Stimulated activated CD8-positive, alpha-beta memory T cell treated with anti-CD3 and anti-CD28 coated beads, Interleukin-12 subunit alpha, Interleukin-12 subunit beta, amount 100 ng/mL, for 24 hours (primary cell): ENCODE measurements at regions not wholly inside any gene's neighbourhood (a gene's known extent, or its start where the extent isn't known, plus 50 kb on each side); places are given as distances from the start of the nearest gene placed in this dataset.

ENCODE experiments used
- DNase-seq: peaks from one replicate; pipeline ENCODE4 v3.0.0-alpha.2; 2020; ENCODE audit errors: extremely low read depth

GRCh38 chr1:220982686-220983085 lies 103.4 kb downstream of the HLX start:
- DNase-seq, result no peak

GRCh38 chr1:220983877-220984635 lies 104.8 kb downstream of the HLX start:
- DNase-seq, result no peak

- no peak for DNase-seq
Observed at GRCh38 chr1:220990427-220991339, 111.4 kb downstream of the HLX start.

DNA sequence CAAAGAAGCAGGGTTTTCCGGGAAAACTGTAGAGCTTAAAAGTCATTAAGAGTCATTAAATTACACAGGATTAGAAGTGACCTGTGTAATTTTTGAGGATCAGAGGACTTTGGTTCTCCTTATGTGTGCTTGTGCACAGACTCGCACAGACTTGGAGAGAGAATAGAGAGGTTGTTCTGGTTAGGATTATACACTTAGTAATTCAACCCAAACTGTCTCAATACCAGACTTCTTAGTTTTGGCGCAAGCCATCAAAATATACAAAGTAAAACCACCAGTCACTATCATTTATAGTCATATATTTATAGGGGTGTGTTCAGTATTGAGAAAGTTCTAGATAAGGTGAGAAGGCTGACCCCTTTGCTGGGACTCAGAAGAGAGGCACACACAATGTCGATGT lies 112.3 kb downstream of the HLX start:
- no peak for DNase-seq

GRCh38 chr1:220991959-220992704 lies 112.9 kb downstream of the HLX start:
- no peak for DNase-seq

GRCh38 chr1:220992705-220993052 lies 113.4 kb downstream of the HLX start:
- no peak for DNase-seq

DNA sequence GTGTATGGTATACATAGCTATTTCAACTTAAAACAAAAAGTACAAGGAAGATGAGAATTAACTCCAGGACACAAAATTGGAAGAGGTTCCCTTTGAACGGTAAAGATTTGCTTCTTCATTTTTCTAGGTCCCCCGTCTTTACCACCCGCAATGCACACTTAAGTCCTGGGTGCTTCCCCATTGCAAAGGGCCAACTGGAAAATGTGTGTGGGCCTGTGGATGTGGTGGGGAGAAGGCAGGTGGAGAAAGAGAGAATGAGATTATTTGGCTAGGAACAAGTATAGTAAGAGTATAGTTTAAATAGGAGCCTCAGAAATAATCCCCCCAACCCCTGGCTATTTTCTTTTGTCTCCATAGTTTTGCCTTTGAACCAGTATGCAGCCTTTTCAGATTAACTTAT lies 115.4 kb downstream of the HLX start:
- no peak for DNase-seq

DNA sequence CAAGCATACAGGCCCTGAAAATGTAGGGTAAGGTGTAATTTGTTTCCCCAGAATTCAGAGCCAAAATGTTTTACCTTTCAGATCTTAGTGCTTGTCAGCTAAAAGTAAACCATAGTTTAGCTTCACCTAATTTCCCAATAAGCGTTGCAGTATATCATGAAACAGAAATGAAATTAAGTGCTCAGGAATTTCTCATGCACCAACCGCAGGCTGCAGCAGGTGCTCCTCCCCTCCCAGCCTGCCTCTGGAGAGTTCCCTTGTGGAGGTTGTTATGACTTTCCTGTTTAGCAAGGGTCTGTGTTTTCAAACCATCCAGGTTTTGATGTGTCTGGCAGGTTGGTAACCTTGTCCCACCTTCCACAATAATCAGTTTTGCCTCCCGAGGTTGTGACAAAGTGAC lies 118.5 kb downstream of the HLX start:
- DNase-seq, result no peak

DNA sequence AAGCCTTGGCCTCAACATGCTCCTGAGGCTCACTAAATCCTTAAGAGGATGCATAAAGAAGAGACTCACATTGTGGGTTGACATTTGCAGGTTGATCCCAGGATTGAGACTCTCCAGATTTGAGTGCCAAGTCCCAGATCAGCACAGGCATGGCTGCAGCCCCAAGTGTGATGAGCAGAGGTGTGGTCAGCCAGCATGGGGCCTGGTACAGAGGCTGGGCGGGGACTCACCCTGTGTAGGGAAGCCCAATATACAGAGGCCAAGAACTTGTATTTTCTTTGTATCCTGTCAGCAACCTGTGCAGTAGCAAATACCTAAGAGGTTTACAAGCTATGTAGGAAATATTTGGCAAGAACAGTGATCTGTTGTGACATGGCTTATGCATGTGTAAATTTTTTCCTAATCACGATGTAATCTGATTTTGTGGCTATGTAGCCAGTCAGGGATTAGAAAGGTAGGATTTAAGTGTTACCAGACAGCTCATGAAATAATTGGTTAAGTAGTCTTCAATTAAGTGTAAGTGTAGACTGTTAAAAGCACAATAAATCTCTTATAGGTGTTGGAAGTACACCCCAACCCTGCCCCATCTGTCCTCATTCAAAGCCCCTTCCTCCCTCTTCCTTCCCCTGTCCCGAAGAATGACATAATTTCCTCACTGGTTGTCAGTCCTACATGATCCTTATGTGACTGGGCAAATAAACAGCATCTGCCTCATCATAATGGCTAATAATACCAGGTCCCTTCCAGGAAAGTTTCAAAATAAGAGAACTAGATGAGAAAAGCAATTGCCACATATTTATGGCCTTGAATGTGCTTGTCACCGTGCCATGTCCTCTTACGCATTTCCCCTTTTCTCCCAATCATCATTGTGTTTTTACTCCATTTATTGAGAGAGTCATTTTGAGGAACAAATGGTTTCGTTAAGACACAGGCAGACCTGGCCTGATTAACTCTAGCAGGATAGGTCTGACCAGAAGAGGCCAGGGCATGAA lies 120.9 kb downstream of the HLX start:
- no peak for DNase-seq

DNA sequence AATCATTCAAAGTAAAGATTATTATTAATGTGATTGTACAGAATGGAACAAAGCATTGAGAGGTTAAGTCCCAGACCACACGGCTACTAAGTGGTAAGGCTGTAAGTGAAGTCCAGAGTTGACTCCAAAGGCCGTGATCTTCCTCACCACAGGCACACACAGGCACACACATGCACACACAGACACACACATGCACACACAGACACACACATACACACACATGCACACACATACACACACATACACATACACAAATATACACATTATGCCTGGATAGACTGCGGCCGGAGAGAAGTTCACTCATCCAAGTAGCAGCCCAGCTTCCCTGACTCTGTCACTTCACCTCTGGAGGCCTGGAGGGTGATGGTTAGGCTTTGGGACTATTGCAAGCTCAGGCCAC lies 121.9 kb downstream of the HLX start:
- no peak for DNase-seq

DNA sequence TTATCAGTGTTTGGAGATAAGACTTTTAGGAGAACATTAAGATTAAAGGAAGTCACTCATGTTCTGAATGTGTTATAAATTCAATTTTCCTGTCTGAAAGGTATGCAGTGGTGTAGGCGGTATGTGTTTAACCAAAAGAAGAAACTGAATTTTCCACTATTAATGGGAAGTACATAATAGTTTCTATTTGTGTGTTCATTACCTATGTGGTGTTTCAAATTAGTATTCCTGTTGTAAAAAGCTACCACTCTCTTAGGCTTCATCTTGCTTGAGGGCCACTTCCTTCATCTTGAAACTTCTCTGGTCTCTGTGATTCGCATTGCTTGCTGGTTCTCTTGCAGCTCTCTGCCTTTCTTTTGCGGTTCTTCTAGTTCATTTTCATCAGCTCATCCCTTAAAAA lies 123.4 kb downstream of the HLX start:
- no peak for DNase-seq

- DNase-seq, result no peak
Observed at GRCh38 chr1:221011145-221011544, 131.9 kb downstream of the HLX start.

DNA sequence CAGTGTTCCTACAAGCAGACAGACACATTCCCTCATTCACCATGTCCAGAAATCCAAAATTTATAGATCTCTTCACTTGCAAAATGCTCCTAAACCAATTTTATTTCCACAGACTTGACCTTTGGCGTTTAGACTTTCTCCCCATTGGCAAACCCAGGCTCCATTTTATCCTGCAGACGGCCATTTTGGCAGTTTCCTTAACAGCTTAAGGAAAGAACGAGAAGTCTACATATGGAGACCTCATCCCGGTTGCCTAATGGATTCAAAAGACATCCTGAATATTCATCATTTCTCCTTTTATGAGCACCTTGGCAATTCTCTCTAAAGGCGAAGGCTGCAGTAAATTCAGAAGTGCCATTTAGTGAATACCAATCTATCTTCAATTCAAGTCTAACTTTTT lies 132.9 kb downstream of the HLX start:
- DNase-seq, result no peak

DNA sequence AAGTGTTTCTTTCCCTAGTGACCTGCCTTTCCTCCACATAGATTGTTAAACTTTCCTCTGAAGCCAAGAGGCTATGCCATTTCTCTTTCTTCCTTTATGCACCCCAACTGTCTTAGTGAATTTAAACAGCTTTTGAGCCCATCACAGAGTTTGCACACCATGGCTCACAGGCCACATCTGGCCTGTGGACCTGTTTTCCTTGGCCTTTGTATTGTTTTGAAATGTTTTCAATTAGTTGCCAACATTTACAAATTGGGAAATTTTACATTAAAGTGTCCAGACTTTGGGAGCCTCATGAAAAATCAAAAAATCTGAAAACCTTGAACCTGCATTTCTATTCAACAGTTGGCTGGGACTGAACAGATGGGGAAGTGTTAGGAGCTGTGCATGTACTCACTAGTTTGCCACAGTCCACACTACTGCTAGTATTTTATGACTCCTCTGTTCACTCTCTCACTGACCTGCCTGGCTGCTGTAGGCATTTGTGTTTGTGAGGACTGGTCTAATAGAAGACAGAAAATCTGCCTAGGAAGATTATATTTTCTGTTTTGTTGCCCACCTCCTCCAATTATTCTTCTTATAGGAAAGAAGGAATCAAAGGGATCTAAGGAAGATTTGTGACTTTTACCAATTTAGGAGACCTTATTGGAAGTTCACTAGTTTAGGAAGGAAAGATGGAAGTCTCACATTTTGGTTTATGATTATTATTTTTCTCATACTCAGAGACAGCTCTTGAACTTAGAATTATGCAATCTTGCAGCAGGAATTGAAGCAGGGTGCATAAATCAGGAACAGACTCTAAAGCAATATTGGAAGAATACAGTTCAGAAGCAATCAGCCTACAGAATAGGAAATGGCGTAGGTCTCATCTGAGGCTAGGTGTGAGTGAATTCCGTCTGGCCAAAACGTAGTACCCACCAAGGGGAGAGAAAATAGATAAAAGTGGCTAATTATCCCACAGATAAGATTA lies 134.7 kb downstream of the HLX start:
- DNase-seq, result no peak

DNA sequence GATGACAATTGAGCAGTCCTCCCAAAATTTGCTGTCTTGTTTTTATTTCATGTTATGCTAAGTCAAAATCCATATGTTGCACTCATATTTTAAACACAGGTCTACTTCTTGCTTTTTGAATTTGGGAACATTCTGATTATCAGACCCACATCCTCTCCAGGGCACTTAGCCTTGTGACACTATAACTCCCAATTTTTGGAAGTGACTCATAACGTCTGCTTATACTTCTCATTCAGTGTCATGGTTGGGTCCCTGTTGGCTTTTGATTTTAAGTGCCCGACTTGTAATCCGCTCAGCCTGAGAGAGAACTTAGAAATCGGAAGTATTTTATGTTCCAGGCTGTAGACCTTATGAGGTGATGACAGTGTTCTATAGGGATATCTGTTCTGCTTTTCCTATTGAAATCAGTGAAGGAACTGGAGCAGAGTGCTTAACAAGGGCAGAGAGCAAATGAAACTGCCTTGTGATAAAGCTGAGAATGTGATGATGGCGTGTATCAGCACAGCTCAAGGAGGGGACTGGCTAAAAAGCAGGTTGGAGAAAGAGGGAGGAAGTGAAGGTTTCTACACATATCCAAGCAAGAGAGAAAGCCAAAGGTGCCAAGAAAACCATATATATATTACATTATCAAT lies 136.0 kb downstream of the HLX start:
- DNase-seq, result no peak

- no peak for DNase-seq
Observed at GRCh38 chr1:221016751-221017150, 137.5 kb downstream of the HLX start.

DNA sequence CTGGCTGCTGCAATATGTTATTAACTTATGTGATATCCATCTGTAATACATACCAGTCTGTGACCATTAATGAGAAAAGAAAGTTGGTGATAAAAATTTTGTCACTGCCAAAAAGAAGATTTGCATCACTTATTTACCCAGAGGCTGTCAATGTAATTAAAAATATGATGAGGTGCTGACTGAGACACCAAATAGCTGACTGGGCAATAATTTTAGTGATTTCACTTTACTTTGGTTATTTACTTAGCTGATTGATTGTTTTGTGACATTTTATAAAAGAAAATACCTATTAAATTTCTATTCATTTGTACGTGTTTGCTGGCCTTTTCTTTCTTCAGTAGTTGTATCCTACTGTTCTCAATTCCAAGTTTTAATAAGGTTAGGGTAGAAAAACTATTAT lies 139.2 kb downstream of the HLX start:
- DNase-seq, result no peak

DNA sequence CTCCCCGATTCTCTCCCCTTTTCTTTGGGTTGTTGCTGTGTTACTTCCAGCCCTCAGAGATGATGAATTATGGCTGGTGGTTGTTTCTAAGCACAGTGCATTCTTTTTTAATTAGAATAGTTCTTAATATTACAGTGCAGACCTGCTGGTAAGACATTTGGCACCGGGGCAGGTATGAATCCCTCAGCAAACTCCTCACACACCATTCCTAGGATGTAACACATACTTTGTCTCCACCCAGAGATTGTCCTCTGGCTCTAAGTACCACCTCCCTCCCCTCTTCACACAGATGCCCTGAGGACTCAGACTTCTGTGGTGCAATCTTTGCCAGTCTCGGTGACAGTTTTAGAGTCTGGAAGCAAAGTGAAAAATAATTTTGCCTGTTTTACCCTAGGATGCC lies 143.1 kb downstream of the HLX start:
- DNase-seq, result no peak

DNA sequence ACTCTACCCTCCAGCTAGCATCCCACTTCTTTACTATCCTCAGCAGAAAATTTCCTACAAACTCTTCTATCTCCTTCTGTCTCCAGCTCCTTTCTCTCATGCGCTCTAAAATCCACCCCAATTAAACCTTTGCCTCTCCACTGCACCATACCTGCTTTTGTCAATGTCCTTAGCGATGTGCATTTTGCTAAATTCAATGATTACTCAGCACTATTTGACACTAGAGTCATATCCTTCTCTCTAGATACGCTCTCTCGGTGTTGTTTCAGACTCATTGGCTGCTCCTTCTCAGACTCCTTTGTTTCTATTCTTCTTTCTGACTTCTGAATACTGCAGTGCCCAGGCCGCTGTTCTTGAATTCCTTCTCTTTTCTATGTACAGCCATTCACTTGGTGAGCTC lies 144.2 kb downstream of the HLX start:
- DNase-seq, result no peak

GRCh38 chr1:221025501-221025900 lies 146.3 kb downstream of the HLX start:
- DNase-seq, result no peak
